GM21717 (cell line): ENCODE measurements at regions not wholly inside any gene's neighbourhood (a gene's known extent, or its start where the extent isn't known, plus 50 kb on each side); places are given as distances from the start of the nearest gene placed in this dataset.
A peak's percentile ranks its signal among the peaks of the same experiment; 100 is the strongest.

Source experiments
- ATAC-seq: cut with Tn5 transposase; IDR thresholded peaks from one replicate; pipeline ENCODE4 v1.9.1; 2021; ENCODE audit warnings: mild to moderate bottlenecking, moderate library complexity; ENCODE audit not compliant: unreplicated experiment

- ATAC-seq, result peak; percentile 86
Measured at GRCh38 chr10:107418085-107418806, 253.7 kb upstream of the SORCS1 start.

- ATAC-seq, result no peak
Measured at GRCh38 chr10:107417446-107417845, 252.9 kb upstream of the SORCS1 start.

- peak; percentile 54 for ATAC-seq
Measured at GRCh38 chr10:107415446-107415845, 250.9 kb upstream of the SORCS1 start.

- ATAC-seq, result no peak
Measured at GRCh38 chr10:107413971-107414370, 249.5 kb upstream of the SORCS1 start.

- ATAC-seq, result peak; percentile 81
Measured at GRCh38 chr10:107409522-107409921, 245.0 kb upstream of the SORCS1 start.

GRCh38 chr10:107398115-107398514 is 233.6 kb upstream of the SORCS1 start:
- no peak for ATAC-seq

GRCh38 chr10:107391901-107392300 is 227.4 kb upstream of the SORCS1 start:
- peak; percentile 68 for ATAC-seq

- no peak for ATAC-seq
Measured at GRCh38 chr10:107390563-107390962, 226.1 kb upstream of the SORCS1 start.

- ATAC-seq, result no peak
Measured at GRCh38 chr10:107383357-107383756, 218.9 kb upstream of the SORCS1 start.

- ATAC-seq, result no peak
Measured at GRCh38 chr10:107379601-107380000, 215.1 kb upstream of the SORCS1 start.

- ATAC-seq, result no peak
Measured at GRCh38 chr10:107371801-107372200, 207.3 kb upstream of the SORCS1 start.

- no peak for ATAC-seq
Measured at GRCh38 chr10:107364872-107365271, 200.4 kb upstream of the SORCS1 start.

GRCh38 chr10:107362306-107362705 is 197.8 kb upstream of the SORCS1 start:
- no peak for ATAC-seq

- no peak for ATAC-seq
Measured at GRCh38 chr10:107357033-107357432, 192.5 kb upstream of the SORCS1 start.

GRCh38 chr10:107356396-107356795 is 191.9 kb upstream of the SORCS1 start:
- ATAC-seq, result no peak

GRCh38 chr10:107342711-107343110 is 178.2 kb upstream of the SORCS1 start:
- no peak for ATAC-seq

GRCh38 chr10:107341281-107341680 is 176.8 kb upstream of the SORCS1 start:
- no peak for ATAC-seq

- ATAC-seq, result no peak
Measured at GRCh38 chr10:107340326-107340725, 175.8 kb upstream of the SORCS1 start.

GRCh38 chr10:107336061-107336460 is 171.6 kb upstream of the SORCS1 start:
- no peak for ATAC-seq

GRCh38 chr10:107317592-107317991 is 153.1 kb upstream of the SORCS1 start:
- ATAC-seq, result no peak

GRCh38 chr10:107303203-107303602 is 138.7 kb upstream of the SORCS1 start:
- ATAC-seq, result no peak

GRCh38 chr10:107299606-107300005 is 135.1 kb upstream of the SORCS1 start:
- no peak for ATAC-seq

- no peak for ATAC-seq
Measured at GRCh38 chr10:107284187-107284586, 119.7 kb upstream of the SORCS1 start.
